Esophagus muscularis mucosa (tissue), 4 donors: ENCODE measurements at regions not wholly inside any gene's neighbourhood (a gene's known extent, or its start where the extent isn't known, plus 50 kb on each side); places are given as distances from the start of the nearest gene placed in this dataset.

ENCODE experiments used
- DNase-seq: peaks from one replicate; pipeline ENCODE4 v3.0.0-alpha.2; 2017; ENCODE audit errors: extremely low spot score
- H3K27ac ChIP-seq, 4 donors: fragments of 200-600 bp; sonication (generic); replicated peaks in 1 of 4; 1 replicate in 3 of 4; 2 replicates in 1 of 4; pipeline ENCODE4 v1.5.1; 2016 to 2019; ENCODE audit warnings: mild to moderate bottlenecking in 1 of 4
- H3K27me3 ChIP-seq, 4 donors: fragments of 200-600 bp; sonication (generic); one replicate each; pipeline versions ENCODE4 v1.5.1 to v1.6.0; 2016 to 2019
- H3K36me3 ChIP-seq, 4 donors: fragments of 200-600 bp; sonication (generic); one replicate each; pipeline ENCODE4 v1.5.1; 2016 to 2019
- H3K4me1 ChIP-seq, 4 donors: fragments of 200-600 bp; sonication (generic); one replicate each; pipeline ENCODE4 v1.5.1; 2016 to 2019
- H3K4me3 ChIP-seq, 4 donors: fragments of 200-600 bp; sonication (generic); 1 replicate in 2 of 4; 2 replicates in 2 of 4; pipeline ENCODE4 v1.5.1; 2016 to 2019; ENCODE audit warnings: mild to moderate bottlenecking in 4 of 4, moderate library complexity in 1 of 4
- H3K9me3 ChIP-seq, 4 donors: fragments of 200-600 bp; sonication (generic); 1 replicate in 3 of 4; 2 replicates in 1 of 4; pipeline ENCODE4 v1.5.1; 2016 to 2019
- EP300 ChIP-seq: sonication (generic); formaldehyde crosslinking; IDR thresholded peaks from one replicate; pipeline ENCODE4 v1.6.1; 2017; ENCODE audit warnings: antibody characterized with exemption
- POLR2A ChIP-seq: fragments of 450-650 bp; IDR thresholded peaks from one replicate; pipeline ENCODE4 v1.6.1; 2017; ENCODE audit warnings: antibody characterized with exemption, moderate library complexity, mild to moderate bottlenecking, low read depth
- POLR2AphosphoS5 ChIP-seq, 2 donors: sonication (generic); formaldehyde crosslinking; IDR thresholded peaks; one replicate each; pipeline ENCODE4 v1.6.1; 2017; ENCODE audit warnings: antibody characterized with exemption in 2 of 2
- WGBS: methylation state at CpG from one replicate; pipeline ENCODE4 v1.1.5; 2018; 5-methylcytosine and 5-hydroxymethylcytosine counted together
- intact Hi-C: fragments of 100-400 bp; cut with DNase I; formaldehyde crosslinking; loops from one replicate; pipeline ENCODE4 v1.15.1; 2023
- TF ChIP-seq, protein P1 (sequence below), 3 experiments: fragments of 200-600 bp in 2 of 3; fragments of 450-650 bp in 1 of 3; sonication (generic) in 2 of 3; IDR thresholded peaks; one replicate each; pipeline ENCODE4 v1.5.1; 2017 to 2019; ENCODE audit warnings: antibody characterized with exemption in 3 of 3, mild to moderate bottlenecking in 2 of 3, moderate library complexity in 1 of 3

DNA sequence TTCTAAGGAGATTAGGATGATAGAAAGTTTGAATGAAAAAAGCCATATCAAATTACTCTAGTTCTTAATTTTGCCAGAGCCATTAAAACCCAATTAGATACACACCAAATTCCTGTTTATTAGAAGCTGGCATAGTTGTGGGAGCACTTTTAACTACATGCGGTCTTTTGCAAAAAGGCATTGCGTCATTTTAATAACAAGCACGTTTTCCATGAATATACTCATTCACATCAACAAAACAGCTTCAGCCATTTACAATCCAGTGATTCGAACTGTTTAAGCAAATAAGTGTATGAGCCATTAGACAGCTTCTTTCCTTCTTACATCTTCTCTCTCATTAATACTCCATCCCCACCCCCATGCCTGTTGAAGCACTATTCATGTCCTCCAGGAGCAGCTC is 109.5 kb upstream of the EOLA2 start:
- no peaks in the 10 kb centered on the region for H3K9me3 ChIP-seq
- no peak for DNase-seq
- no peak overlapping the region for H3K4me3 ChIP-seq
- no peaks in the 10 kb centered on the region for H3K4me1 ChIP-seq
- WGBS, result 68% methylated on average over 4 of the region's 4 CpGs
- TF ChIP-seq, protein P1, sequence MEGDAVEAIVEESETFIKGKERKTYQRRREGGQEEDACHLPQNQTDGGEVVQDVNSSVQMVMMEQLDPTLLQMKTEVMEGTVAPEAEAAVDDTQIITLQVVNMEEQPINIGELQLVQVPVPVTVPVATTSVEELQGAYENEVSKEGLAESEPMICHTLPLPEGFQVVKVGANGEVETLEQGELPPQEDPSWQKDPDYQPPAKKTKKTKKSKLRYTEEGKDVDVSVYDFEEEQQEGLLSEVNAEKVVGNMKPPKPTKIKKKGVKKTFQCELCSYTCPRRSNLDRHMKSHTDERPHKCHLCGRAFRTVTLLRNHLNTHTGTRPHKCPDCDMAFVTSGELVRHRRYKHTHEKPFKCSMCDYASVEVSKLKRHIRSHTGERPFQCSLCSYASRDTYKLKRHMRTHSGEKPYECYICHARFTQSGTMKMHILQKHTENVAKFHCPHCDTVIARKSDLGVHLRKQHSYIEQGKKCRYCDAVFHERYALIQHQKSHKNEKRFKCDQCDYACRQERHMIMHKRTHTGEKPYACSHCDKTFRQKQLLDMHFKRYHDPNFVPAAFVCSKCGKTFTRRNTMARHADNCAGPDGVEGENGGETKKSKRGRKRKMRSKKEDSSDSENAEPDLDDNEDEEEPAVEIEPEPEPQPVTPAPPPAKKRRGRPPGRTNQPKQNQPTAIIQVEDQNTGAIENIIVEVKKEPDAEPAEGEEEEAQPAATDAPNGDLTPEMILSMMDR (IDR thresholded peaks at IDR 0.05), result no peak
- no peak for TF ChIP-seq POLR2A
- TF ChIP-seq EP300, result no peak
- no peak for TF ChIP-seq POLR2AphosphoS5 (IDR thresholded peaks at IDR 0.05)
- H3K27me3 ChIP-seq, result no peaks in the 10 kb centered on the region
- no peak overlapping the region for H3K27ac ChIP-seq
- intact Hi-C loops, result no loop called here
- no peaks in the 10 kb centered on the region for H3K36me3 ChIP-seq

DNA sequence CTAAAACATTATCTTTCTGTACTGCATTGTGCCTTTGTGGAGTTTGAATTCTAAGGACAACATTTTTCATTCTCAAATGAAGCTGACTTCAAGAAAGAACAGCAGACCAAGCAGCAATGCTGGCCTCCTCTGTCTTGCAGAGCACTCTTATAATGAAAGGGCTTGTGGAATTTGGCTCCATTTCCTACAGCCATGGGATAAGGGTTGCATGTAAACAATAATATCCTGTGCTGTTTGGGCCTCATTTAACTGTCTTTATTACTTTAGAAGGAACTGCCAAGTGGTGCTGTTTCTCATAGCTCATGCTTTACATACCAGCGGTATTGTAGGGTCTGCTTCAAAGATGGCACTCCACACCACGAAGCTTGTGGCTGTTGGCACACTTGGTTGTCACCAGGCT is 111.4 kb upstream of the EOLA2 start:
- Histone ChIP-seq H3K27ac (no peak overlapping the region), H3K9me3 (no peaks in the 10 kb centered on the region), H3K36me3 (no peaks in the 10 kb centered on the region), H3K4me3 (no peak overlapping the region), H3K4me1 (no peaks in the 10 kb centered on the region), H3K27me3 (no peaks in the 10 kb centered on the region)
- no peak for DNase-seq
- intact Hi-C loops, result no loop called here
- TF ChIP-seq POLR2AphosphoS5 (IDR thresholded peaks at IDR 0.05) (no peak), EP300 (no peak), POLR2A (no peak)
- TF ChIP-seq, protein P1 (IDR thresholded peaks at IDR 0.05), result no peak
- WGBS, result 52% methylated on average over 2 of the region's 2 CpGs

DNA sequence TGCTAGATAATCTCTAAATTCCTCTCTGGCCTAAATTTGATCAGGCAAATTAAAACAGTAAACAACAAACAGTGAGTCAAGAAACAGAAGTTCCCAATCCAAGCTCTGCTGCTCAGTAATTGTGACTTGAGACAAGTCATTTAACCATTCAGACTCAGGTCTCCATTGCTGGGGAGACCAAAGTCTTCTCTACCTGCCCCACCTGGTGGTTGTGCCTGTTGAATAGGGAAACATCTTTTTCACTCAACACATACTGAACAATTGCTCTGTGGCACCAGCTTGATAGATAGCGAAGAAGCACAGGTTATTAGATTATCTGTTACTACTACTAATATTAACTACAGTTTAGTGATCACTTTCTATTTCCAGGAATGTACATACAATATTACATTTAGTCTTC is 112.1 kb upstream of the EOLA2 start:
- TF ChIP-seq, protein P1 (IDR thresholded peaks at IDR 0.05), result no peak
- TF ChIP-seq POLR2A, result no peak
- no peak for TF ChIP-seq POLR2AphosphoS5 (IDR thresholded peaks at IDR 0.05)
- no peak for TF ChIP-seq EP300
- no peak overlapping the region for H3K27ac ChIP-seq
- H3K36me3 ChIP-seq, result no peaks in the 10 kb centered on the region
- H3K27me3 ChIP-seq, result no peaks in the 10 kb centered on the region
- H3K4me3 ChIP-seq, result no peak overlapping the region
- H3K9me3 ChIP-seq, result no peaks in the 10 kb centered on the region
- intact Hi-C loops, result no loop called here
- H3K4me1 ChIP-seq, result no peaks in the 10 kb centered on the region
- DNase-seq, result no peak
- WGBS, result 77% methylated on average over 1 of the region's 1 CpG

DNA sequence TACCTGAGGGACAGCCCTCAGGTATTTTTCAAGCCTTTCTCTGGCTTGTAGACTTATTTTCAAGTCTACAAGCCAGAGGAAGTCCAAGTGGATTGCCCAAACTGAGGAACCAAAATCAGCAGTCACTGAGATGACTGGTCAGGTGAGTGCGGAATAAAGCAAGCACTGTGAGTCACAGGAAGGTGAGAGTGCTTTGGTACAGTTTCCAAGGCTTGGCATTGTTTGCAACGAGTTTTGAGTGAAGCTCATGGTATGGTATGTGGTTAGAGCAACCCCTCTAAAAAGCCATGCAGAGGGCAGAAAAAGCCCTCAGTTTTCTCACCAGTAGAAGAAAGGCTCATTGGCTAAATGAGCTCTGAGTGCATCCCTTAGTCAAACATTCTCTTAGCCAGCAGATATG is 112.8 kb upstream of the EOLA2 start:
- no peak for DNase-seq
- H3K4me3 ChIP-seq, result no peak overlapping the region
- no peaks in the 10 kb centered on the region for H3K9me3 ChIP-seq
- TF ChIP-seq POLR2A, result no peak
- no peak for TF ChIP-seq EP300
- TF ChIP-seq, protein P1 (IDR thresholded peaks at IDR 0.05), result no peak
- no peak for TF ChIP-seq POLR2AphosphoS5 (IDR thresholded peaks at IDR 0.05)
- H3K36me3 ChIP-seq, result no peaks in the 10 kb centered on the region
- WGBS, result 47% methylated on average over 2 of the region's 2 CpGs
- intact Hi-C loops, result no loop called here
- H3K27ac ChIP-seq, result no peak overlapping the region
- no peaks in the 10 kb centered on the region for H3K27me3 ChIP-seq
- no peaks in the 10 kb centered on the region for H3K4me1 ChIP-seq

DNA sequence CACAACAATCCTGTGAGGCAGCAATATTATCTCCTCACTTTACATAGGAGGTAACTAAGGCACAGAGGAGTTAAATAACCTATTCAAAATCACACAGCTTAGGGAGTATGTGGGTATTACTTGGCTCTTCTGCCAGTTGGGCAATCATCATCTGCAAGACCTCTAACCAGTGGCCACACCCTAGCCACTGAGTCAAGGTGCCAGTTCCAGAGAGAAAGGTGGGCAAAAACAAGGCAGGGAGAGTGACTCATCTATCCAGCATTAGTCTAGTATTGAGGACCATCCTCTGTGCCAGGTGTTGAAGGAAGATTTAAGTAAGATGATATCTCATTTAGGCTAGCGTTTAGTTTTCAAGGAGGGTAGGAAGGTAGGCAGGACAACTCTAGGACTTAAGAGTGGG is 113.9 kb upstream of the EOLA2 start:
- no peak overlapping the region for H3K27ac ChIP-seq
- no peaks in the 10 kb centered on the region for H3K4me1 ChIP-seq
- TF ChIP-seq, protein P1 (IDR thresholded peaks at IDR 0.05), result no peak
- no peak for TF ChIP-seq EP300
- TF ChIP-seq POLR2A, result no peak
- no peak for TF ChIP-seq POLR2AphosphoS5 (IDR thresholded peaks at IDR 0.05)
- no peak overlapping the region for H3K4me3 ChIP-seq
- DNase-seq, result no peak
- H3K9me3 ChIP-seq, result no peaks in the 10 kb centered on the region
- WGBS, result 86% methylated on average over 1 of the region's 1 CpG
- H3K27me3 ChIP-seq, result no peaks in the 10 kb centered on the region
- H3K36me3 ChIP-seq, result no peaks in the 10 kb centered on the region
- intact Hi-C loops, result no loop called here
